Mononuclear cell (primary cell): ENCODE measurements at regions not wholly inside any gene's neighbourhood (a gene's known extent, or its start where the extent isn't known, plus 50 kb on each side); places are given as distances from the start of the nearest gene placed in this dataset.

ENCODE experiments used
- H3K27me3 ChIP-seq: 2 replicates; pipeline ENCODE4 v1.6.0; 2011; ENCODE audit warnings: low read length, control low read depth; ENCODE audit not compliant: insufficient read depth
- H3K4me1 ChIP-seq: 2 replicates; pipeline ENCODE4 v1.5.1; 2011; ENCODE audit warnings: mild to moderate bottlenecking, low read length, control low read depth; ENCODE audit not compliant: insufficient read depth
- H3K4me3 ChIP-seq: 2 replicates; pipeline ENCODE4 v1.5.1; 2011; ENCODE audit warnings: mild to moderate bottlenecking, low read length, moderate library complexity
- H3K9me3 ChIP-seq: 2 replicates; pipeline ENCODE4 v1.5.1; 2011; ENCODE audit warnings: low read depth, mild to moderate bottlenecking, control low read depth, low read length

- Histone ChIP-seq H3K27me3 (no peaks in the 10 kb centered on the region), H3K4me1 (no peaks in the 10 kb centered on the region), H3K4me3 (no peak overlapping the region), H3K9me3 (no peaks in the 10 kb centered on the region)
Observed at GRCh38 chr10:113427236-113427735, 125.6 kb upstream of the HABP2 start.

GRCh38 chr10:113427811-113428558 is 124.9 kb upstream of the HABP2 start:
- H3K4me3 ChIP-seq, result no peak overlapping the region
- H3K27me3 ChIP-seq, result no peaks in the 10 kb centered on the region
- no peaks in the 10 kb centered on the region for H3K4me1 ChIP-seq
- H3K9me3 ChIP-seq, result no peaks in the 10 kb centered on the region

GRCh38 chr10:113430634-113431397 is 122.0 kb upstream of the HABP2 start:
- H3K4me1 ChIP-seq, result no peaks in the 10 kb centered on the region
- no peak overlapping the region for H3K4me3 ChIP-seq
- no peaks in the 10 kb centered on the region for H3K9me3 ChIP-seq
- H3K27me3 ChIP-seq, result no peaks in the 10 kb centered on the region

GRCh38 chr10:113431398-113432160 is 121.3 kb upstream of the HABP2 start:
- Histone ChIP-seq H3K4me3 (no peak overlapping the region), H3K27me3 (no peaks in the 10 kb centered on the region), H3K4me1 (no peaks in the 10 kb centered on the region), H3K9me3 (no peaks in the 10 kb centered on the region)

- H3K4me1 ChIP-seq, result no peaks in the 10 kb centered on the region
- H3K27me3 ChIP-seq, result no peaks in the 10 kb centered on the region
- no peak overlapping the region for H3K4me3 ChIP-seq
- no peaks in the 10 kb centered on the region for H3K9me3 ChIP-seq
Observed at GRCh38 chr10:113433711-113434110, 119.1 kb upstream of the HABP2 start.

GRCh38 chr10:113434315-113434714 is 118.5 kb upstream of the HABP2 start:
- no peak overlapping the region for H3K4me3 ChIP-seq
- H3K27me3 ChIP-seq, result no peaks in the 10 kb centered on the region
- no peaks in the 10 kb centered on the region for H3K9me3 ChIP-seq
- H3K4me1 ChIP-seq, result no peaks in the 10 kb centered on the region

GRCh38 chr10:113434950-113435349 is 117.9 kb upstream of the HABP2 start:
- Histone ChIP-seq H3K4me1 (no peaks in the 10 kb centered on the region), H3K9me3 (no peaks in the 10 kb centered on the region), H3K4me3 (no peak overlapping the region), H3K27me3 (no peaks in the 10 kb centered on the region)

GRCh38 chr10:113435881-113436280 is 117.0 kb upstream of the HABP2 start:
- no peaks in the 10 kb centered on the region for H3K4me1 ChIP-seq
- H3K4me3 ChIP-seq, result no peak overlapping the region
- no peaks in the 10 kb centered on the region for H3K27me3 ChIP-seq

GRCh38 chr10:113436851-113437250 is 116.0 kb upstream of the HABP2 start:
- H3K4me3 ChIP-seq, result no peak overlapping the region
- H3K4me1 ChIP-seq, result no peaks in the 10 kb centered on the region
- no peaks in the 10 kb centered on the region for H3K27me3 ChIP-seq
- H3K9me3 ChIP-seq, result no peaks in the 10 kb centered on the region

More at GRCh38 chr10:113435881-113436280, 117.0 kb upstream of the HABP2 start:
- no peaks in the 10 kb centered on the region for H3K9me3 ChIP-seq

- H3K27me3 ChIP-seq, result no peaks in the 10 kb centered on the region
- no peak overlapping the region for H3K4me3 ChIP-seq
- H3K4me1 ChIP-seq, result no peaks in the 10 kb centered on the region
- no peaks in the 10 kb centered on the region for H3K9me3 ChIP-seq
Observed at GRCh38 chr10:113438652-113439051, 114.2 kb upstream of the HABP2 start.

- no peaks in the 10 kb centered on the region for H3K4me1 ChIP-seq
- no peaks in the 10 kb centered on the region for H3K27me3 ChIP-seq
- no peak overlapping the region for H3K4me3 ChIP-seq
- H3K9me3 ChIP-seq, result no peaks in the 10 kb centered on the region
Observed at GRCh38 chr10:113441220-113441619, 111.6 kb upstream of the HABP2 start.

- no peak overlapping the region for H3K4me3 ChIP-seq
- no peaks in the 10 kb centered on the region for H3K4me1 ChIP-seq
- H3K27me3 ChIP-seq, result no peaks in the 10 kb centered on the region
- H3K9me3 ChIP-seq, result no peaks in the 10 kb centered on the region
Observed at GRCh38 chr10:113441686-113442270, 111.1 kb upstream of the HABP2 start.

- no peaks in the 10 kb centered on the region for H3K9me3 ChIP-seq
- H3K4me3 ChIP-seq, result no peak overlapping the region
- H3K27me3 ChIP-seq, result no peaks in the 10 kb centered on the region
- no peaks in the 10 kb centered on the region for H3K4me1 ChIP-seq
Observed at GRCh38 chr10:113442336-113442735, 110.5 kb upstream of the HABP2 start.

GRCh38 chr10:113443141-113443925 is 109.5 kb upstream of the HABP2 start:
- Histone ChIP-seq H3K27me3 (no peaks in the 10 kb centered on the region), H3K4me3 (no peak overlapping the region), H3K4me1 (no peaks in the 10 kb centered on the region), H3K9me3 (no peaks in the 10 kb centered on the region)
